Heart right ventricle (tissue), 16 donors: ENCODE measurements at regions not wholly inside any gene's neighbourhood (a gene's known extent, or its start where the extent isn't known, plus 50 kb on each side); places are given as distances from the start of the nearest gene placed in this dataset.

Source experiments
- ATAC-seq, 8 donors: fragments of 200-7000 bp; cut with Tn5 transposase; one replicate each; pipeline ENCODE4 v1.9.1; 2020; ENCODE audit warnings: mild to moderate bottlenecking in 8 of 8, moderate library complexity in 8 of 8, moderate number of reproducible peaks in 1 of 8
- DNase-seq, 2 donors: peaks; one replicate each; pipeline ENCODE4 v3.0.0-alpha.2; 2020
- H3K27ac ChIP-seq, 10 donors: fragments of 200-600 bp; sonication (generic) in 2 of 10; one replicate each; pipeline versions ENCODE4 v1.5.0 to v1.8.0; 2020 to 2022; ENCODE audit warnings: mild to moderate bottlenecking in 3 of 10
- H3K27me3 ChIP-seq, 7 donors: fragments of 200-600 bp; one replicate each; pipeline ENCODE4 v1.8.0; 2021 to 2022; ENCODE audit warnings: mild to moderate bottlenecking in 2 of 7
- H3K36me3 ChIP-seq, 9 donors: fragments of 200-600 bp; sonication (generic) in 1 of 9; one replicate each; pipeline versions ENCODE4 v1.5.0 to v1.8.0; 2020 to 2022; ENCODE audit warnings: mild to moderate bottlenecking in 2 of 9
- H3K4me1 ChIP-seq, 9 donors: fragments of 200-600 bp; sonication (generic) in 1 of 9; one replicate each; pipeline versions ENCODE4 v1.5.0 to v1.8.0; 2020 to 2022; ENCODE audit warnings: mild to moderate bottlenecking in 4 of 9
- H3K4me3 ChIP-seq, 10 donors: fragments of 200-600 bp; sonication (generic) in 2 of 10; one replicate each; pipeline versions ENCODE4 v1.5.0 to v1.8.0; 2020 to 2022; ENCODE audit warnings: mild to moderate bottlenecking in 7 of 10, moderate library complexity in 2 of 10
- H3K9me3 ChIP-seq, 11 donors: fragments of 200-600 bp in 10 of 11; sonication (generic) in 2 of 11; one replicate each; pipeline versions ENCODE4 v1.5.0 to v1.8.0; 2013 to 2022; ENCODE audit warnings: mild to moderate bottlenecking in 2 of 11, control low read depth in 1 of 11, moderate library complexity in 1 of 11
- CTCF ChIP-seq, 9 donors: fragments of 200-600 bp; sonication (generic) in 2 of 9; IDR thresholded peaks; one replicate each; pipeline versions ENCODE4 v1.5.0 to v1.8.0; 2021 to 2022; ENCODE audit warnings: antibody characterized with exemption in 9 of 9, mild to moderate bottlenecking in 5 of 9, moderate library complexity in 1 of 9
- WGBS, 2 donors: extraction: QIAGEN DNeasy Blood & Tissue Kit; methylation state at CpG; one replicate each; pipeline ENCODE4 v1.1.7; 2013; ENCODE audit warnings: inconsistent platforms in 1 of 2; 5-methylcytosine and 5-hydroxymethylcytosine counted together
- intact Hi-C, 10 donors: fragments of 100-400 bp; cut with DNase I; formaldehyde crosslinking; loops; one replicate each; pipeline versions ENCODE4 v1.11.1 to v1.14.2; 2022
- donor health status: Arrhythmogenic right ventricular cardiomyopathy.
- donor health status: ischemic (EF 13 %, LVEDD 7.1; RV severe dilation, severe dysfunction).
- donor health status: healthy with polysubstance abuse.
- donor health status: DM: no; HTN: yes; CAD: no.
- donor health status: DM: no; HTN: no; CAD: no.
- donor health status: ischemic (EF 25% LVEDD 6.9; RV normal size, moderate dysfunction).
- donor health status: ischemic (EF 25% LVEDD 5.7; RV mildly dilated, moderate dysfunction).
- donor health status: healthy.
- donor health status: DM: yes; HTN: yes; CAD: no.
- donor health status: Ischemic cardiomyopathy.
- donor health status: ischemic (EF 35%, LVEDD 5.7; RV mildly dilated, moderate dysfunction).
- donor health status: nonischemic (EF 11% LVEDD 7.7; RV severe dilation, severe dysfunction).
- donor health status: DM: yes; HTN: yes; CAD: no.
- donor health status: PGD.
- donor health status: ischemic (EF 29% LVEDD 5.4; RV normal size, mild dysfunction).
- donor health status: nonischemic (EF 23%, LVEDD 6.1; RV moderate dilation, normal function).

GRCh38 chr18:24603151-24603550, 142.7 kb downstream of the HRH4 start:
- H3K9me3 ChIP-seq, result no peaks in the 10 kb centered on the region
- peaks cover 0 to 11% (median under 1%) of the 10 kb centered on the region in 7 donors for H3K27me3 ChIP-seq
- no peak overlapping the region for H3K27ac ChIP-seq
- TF ChIP-seq CTCF (IDR thresholded peaks at IDR 0.05), result no peak
- DNase-seq (no peak), ATAC-seq (no peak)
- H3K4me1 ChIP-seq, result no peaks in the 10 kb centered on the region
- WGBS, 2 donors, result 54 to 61% methylated on average over 3 of the region's 3 CpGs
- H3K4me3 ChIP-seq, result no peak overlapping the region
- intact Hi-C loops, result loop anchor here in 9 of 10 donors (5.0 to 10.0 kb wide), 5 partner anchors 52 to 124 kb away; no protein-coding TSS in a partner anchor
- H3K36me3 ChIP-seq, result no peaks in the 10 kb centered on the region

DNA sequence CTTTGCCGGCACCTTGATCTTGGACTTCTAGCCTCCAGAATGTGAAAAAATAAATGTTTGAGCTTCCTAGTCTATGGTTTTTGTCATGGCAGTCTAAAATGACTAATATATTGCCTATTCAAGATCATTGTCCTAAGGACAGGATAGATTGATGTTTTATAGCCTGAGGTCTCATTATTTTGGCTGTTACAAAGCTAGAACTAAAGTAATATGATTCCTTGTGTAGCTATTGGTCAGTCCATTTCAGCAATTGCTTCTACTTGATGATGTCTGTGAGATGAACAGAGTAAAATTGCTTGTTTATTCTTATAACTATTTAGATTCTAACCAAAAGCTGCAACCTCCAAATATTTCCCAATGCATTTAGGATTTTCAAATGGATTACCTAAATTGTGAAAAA, 145.0 kb downstream of the HRH4 start:
- Histone ChIP-seq H3K4me1 (no peaks in the 10 kb centered on the region), H3K9me3 (no peaks in the 10 kb centered on the region), H3K4me3 (no peak overlapping the region), H3K36me3 (no peaks in the 10 kb centered on the region), H3K27me3 (no peaks in the 10 kb centered on the region), H3K27ac (no peak overlapping the region)
- ATAC-seq (no peak), DNase-seq (no peak)
- WGBS, 2 donors, result 93 to 98% methylated on average over 1 of the region's 1 CpG
- intact Hi-C loops, result loop anchor here in 4 of 10 donors (10.0 kb wide), 3 partner anchors 49 to 69 kb away; no protein-coding TSS in a partner anchor
- no peak for TF ChIP-seq CTCF (IDR thresholded peaks at IDR 0.05)

DNA sequence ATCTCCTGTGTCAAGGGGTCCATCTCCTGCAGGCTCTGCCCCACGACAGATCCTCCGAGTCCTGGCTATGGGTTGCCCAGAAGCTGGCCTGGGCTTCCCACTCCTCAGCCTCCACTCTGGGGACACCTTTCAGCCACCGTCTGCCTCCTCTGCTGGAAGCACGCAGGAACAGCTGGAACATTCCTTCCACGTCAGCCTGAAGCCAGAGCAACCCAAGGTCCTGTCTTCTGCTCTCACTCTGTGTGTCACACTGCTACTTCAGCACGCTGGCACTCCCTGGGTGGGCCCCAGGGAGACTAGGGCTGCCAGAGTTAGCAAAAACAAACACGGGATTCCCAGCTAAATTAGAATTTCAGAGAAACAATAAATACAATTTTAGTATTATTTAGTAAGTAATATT, 148.8 kb downstream of the HRH4 start:
- TF ChIP-seq CTCF (IDR thresholded peaks at IDR 0.05), result no peak
- no peaks in the 10 kb centered on the region for H3K27me3 ChIP-seq
- no peak overlapping the region for H3K4me3 ChIP-seq
- DNase-seq, result no peak
- H3K27ac ChIP-seq, result no peak overlapping the region
- ATAC-seq, result peak in 1 of 8 donors; percentile 11
- no peaks in the 10 kb centered on the region for H3K4me1 ChIP-seq
- H3K36me3 ChIP-seq, result no peaks in the 10 kb centered on the region
- no peaks in the 10 kb centered on the region for H3K9me3 ChIP-seq
- intact Hi-C loops, result loop anchor here in 4 of 10 donors (10.0 kb wide), 3 partner anchors 46 to 66 kb away; no protein-coding TSS in a partner anchor
- 54 to 56% methylated on average over 7 of the region's 7 CpGs for whole genome bisulfite sequencing, 2 donors

- no peak for DNase-seq
- no peak for TF ChIP-seq CTCF (IDR thresholded peaks at IDR 0.05)
- intact Hi-C loops, result no loop called here
- Histone ChIP-seq H3K4me1 (no peaks in the 10 kb centered on the region), H3K27me3 (no peaks in the 10 kb centered on the region), H3K27ac (no peak overlapping the region), H3K9me3 (no peaks in the 10 kb centered on the region), H3K36me3 (no peaks in the 10 kb centered on the region), H3K4me3 (no peak overlapping the region)
- 67 to 80% methylated on average over 8 of the region's 8 CpGs for WGBS, 2 donors
- ATAC-seq, result no peak
These were observed 150.6 kb downstream of the HRH4 start for GRCh38 chr18:24611075-24611474.
